Retinal pigment epithelial cell (primary cell): ENCODE measurements at regions not wholly inside any gene's neighbourhood (a gene's known extent, or its start where the extent isn't known, plus 50 kb on each side); places are given as distances from the start of the nearest gene placed in this dataset.

Experiments
- DNase-seq: peaks from one replicate; pipeline ENCODE4 v3.0.0-alpha.2; 2010; ENCODE audit warnings: low read depth
- H3K4me3 ChIP-seq: 2 replicates; pipeline ENCODE4 v1.5.1; 2011; ENCODE audit warnings: mild to moderate bottlenecking, low read length, control low read depth, moderate library complexity
- CTCF ChIP-seq: conservative IDR thresholded peaks from 2 replicates; pipeline ENCODE4 v1.5.1; 2011; ENCODE audit warnings: low read depth, low read length, control low read depth, inconsistent platforms

- no peak for DNase-seq
- no peak overlapping the region for H3K4me3 ChIP-seq
- TF ChIP-seq CTCF, result no peak
Measured at GRCh38 chr4:162366146-162366545, 202.3 kb upstream of the FSTL5 start.

GRCh38 chr4:162364651-162365050 is 200.9 kb upstream of the FSTL5 start:
- TF ChIP-seq CTCF, result no peak
- H3K4me3 ChIP-seq, result no peak overlapping the region
- no peak for DNase-seq

- DNase-seq, result no peak
- TF ChIP-seq CTCF, result no peak
- no peak overlapping the region for H3K4me3 ChIP-seq
Measured at GRCh38 chr4:162360369-162361149, 196.8 kb upstream of the FSTL5 start.

GRCh38 chr4:162356181-162356580 is 192.4 kb upstream of the FSTL5 start:
- no peak for TF ChIP-seq CTCF
- H3K4me3 ChIP-seq, result no peak overlapping the region
- no peak for DNase-seq

GRCh38 chr4:162352580-162353107 is 188.8 kb upstream of the FSTL5 start:
- no peak for DNase-seq
- no peak for TF ChIP-seq CTCF
- no peak overlapping the region for H3K4me3 ChIP-seq

GRCh38 chr4:162350331-162350730 is 186.5 kb upstream of the FSTL5 start:
- DNase-seq, result no peak
- TF ChIP-seq CTCF, result no peak
- no peak overlapping the region for H3K4me3 ChIP-seq

GRCh38 chr4:162349395-162349794 is 185.6 kb upstream of the FSTL5 start:
- TF ChIP-seq CTCF, result no peak
- no peak for DNase-seq
- no peak overlapping the region for H3K4me3 ChIP-seq
